GM12874 (cell line): ENCODE measurements at regions not wholly inside any gene's neighbourhood (a gene's known extent, or its start where the extent isn't known, plus 50 kb on each side); places are given as distances from the start of the nearest gene placed in this dataset.

Source experiments
- TF ChIP-seq, protein P1 (sequence below): IDR thresholded peaks from 2 replicates; pipeline ENCODE4 v1.5.1; 2011; ENCODE audit warnings: low read depth, mild to moderate bottlenecking, control low read depth, low read length, moderate library complexity; ENCODE audit not compliant: insufficient read depth

DNA sequence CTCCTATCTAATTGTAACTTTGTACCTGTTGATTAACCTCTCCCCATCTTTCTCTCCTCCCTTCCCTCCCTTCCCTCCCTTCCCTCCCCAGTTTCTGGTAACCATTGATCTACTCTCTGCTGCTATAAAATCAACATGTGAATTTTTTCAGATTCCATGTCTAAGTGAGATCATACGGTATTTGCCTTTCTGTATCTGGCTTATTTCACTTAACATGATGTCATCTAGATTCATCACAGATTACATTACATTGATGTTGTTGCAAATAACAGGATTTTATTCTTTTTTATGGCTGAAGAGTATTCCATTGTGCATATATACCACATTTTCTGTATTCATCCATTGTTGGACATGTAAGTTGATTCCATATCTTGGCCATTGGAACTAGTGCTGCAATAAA is 68.0 kb upstream of the FBXO33 start:
- TF ChIP-seq, protein P1, sequence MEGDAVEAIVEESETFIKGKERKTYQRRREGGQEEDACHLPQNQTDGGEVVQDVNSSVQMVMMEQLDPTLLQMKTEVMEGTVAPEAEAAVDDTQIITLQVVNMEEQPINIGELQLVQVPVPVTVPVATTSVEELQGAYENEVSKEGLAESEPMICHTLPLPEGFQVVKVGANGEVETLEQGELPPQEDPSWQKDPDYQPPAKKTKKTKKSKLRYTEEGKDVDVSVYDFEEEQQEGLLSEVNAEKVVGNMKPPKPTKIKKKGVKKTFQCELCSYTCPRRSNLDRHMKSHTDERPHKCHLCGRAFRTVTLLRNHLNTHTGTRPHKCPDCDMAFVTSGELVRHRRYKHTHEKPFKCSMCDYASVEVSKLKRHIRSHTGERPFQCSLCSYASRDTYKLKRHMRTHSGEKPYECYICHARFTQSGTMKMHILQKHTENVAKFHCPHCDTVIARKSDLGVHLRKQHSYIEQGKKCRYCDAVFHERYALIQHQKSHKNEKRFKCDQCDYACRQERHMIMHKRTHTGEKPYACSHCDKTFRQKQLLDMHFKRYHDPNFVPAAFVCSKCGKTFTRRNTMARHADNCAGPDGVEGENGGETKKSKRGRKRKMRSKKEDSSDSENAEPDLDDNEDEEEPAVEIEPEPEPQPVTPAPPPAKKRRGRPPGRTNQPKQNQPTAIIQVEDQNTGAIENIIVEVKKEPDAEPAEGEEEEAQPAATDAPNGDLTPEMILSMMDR, result no peak

DNA sequence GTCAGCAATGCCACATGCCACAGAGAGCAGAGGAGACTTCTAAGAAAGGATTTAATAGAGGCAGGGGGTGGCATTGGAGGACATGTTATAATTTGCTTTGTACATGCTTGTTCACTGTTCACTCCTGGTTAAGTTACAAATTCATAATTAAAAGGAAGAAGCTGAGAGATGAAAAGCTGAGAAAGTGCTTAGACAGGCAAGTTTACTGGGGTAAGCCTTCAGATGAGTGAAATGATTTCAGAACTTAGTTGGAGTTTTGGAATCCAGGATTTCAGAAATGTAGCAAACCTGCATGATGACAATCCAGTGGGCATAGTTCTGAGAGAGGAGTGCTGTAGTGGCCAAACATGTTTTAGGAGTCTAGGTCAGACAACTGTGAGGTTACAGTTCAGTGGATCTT is 67.3 kb upstream of the FBXO33 start:
- TF ChIP-seq, protein P1, result no peak

DNA sequence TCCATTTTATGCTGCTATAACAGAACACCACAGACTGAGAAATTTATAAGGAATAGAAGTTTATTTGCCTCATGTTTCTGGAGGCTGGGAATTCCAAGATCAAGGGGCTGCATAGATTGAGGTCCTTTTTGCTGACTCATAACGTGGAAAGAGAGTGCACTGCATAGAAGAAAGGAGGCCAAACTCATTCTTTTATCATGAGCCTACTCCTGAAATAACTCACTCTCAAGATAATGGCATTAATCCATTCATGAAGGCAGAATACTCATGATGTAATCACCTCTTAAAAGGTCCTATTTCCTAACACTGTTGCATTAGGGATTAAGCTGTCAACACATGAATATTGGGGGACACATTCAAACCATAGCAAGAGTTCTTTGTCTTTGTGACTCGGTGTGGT is 60.0 kb upstream of the FBXO33 start:
- TF ChIP-seq, protein P1, result no peak

DNA sequence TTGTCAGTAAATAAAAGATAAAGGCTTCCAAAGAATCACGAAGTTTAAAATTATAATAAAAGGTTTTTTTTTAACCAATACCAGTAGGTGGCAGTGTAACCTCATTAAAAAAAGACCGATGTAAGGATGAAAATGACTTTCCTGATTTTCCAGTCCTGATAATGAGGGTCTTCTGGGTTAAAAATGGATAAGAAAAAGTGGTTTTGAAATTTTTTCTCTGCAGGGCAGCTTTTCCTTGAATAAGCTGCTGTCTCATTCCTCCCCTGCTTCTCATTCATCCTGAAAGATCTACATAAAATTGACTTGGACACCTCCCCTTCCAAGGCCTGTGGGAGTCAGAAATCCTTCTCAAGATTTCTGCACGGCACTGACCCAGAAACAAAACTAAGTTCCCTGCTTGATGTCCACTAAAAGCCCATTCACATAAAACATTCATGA is 58.9 kb upstream of the FBXO33 start:
- TF ChIP-seq, protein P1, result no peak

DNA sequence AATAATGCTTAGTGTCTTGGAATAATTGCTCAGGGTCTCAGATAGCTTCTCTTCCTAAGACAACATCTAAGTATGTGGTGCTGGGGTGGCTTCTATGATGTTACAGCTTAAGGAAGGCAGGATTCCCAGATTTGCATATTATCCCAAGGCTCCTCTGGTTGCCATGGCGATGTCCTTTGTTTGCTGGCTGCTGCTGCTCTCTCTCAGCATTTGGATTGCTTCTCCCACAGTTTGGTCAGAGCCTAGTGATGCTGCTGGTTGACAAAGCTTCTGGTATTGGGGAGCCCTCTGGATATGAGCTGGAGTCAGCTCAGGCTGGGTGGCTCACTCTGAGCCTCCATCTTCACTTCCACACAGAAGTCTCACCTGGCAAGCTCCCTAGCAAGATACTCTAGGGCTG is 56.4 kb upstream of the FBXO33 start:
- TF ChIP-seq, protein P1, result no peak

DNA sequence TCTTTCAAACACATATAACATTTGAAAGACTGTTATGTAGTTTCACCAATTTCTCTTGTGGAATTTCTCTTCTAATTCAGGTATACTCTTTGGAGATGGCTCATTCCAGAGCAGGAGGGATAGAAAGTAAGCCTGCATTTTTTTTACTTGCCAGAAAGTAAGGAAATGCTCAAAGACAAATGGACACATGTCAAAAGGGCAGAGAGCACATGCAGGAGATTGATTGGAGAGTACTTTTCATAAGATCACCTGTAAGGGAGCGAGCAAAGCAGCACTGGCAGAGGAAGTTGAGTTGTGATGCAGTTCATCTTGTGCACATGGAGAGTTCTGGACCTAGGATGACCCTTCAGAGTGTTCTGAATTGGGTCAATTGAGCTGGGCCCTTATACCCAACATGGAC is 51.4 kb upstream of the FBXO33 start:
- TF ChIP-seq, protein P1, result no peak
